Nephron progenitor cell (in vitro differentiated cells): ENCODE measurements at regions not wholly inside any gene's neighbourhood (a gene's known extent, or its start where the extent isn't known, plus 50 kb on each side); places are given as distances from the start of the nearest gene placed in this dataset.

ENCODE experiments used
- DNase-seq: peaks from one replicate; pipeline ENCODE4 v3.0.0; 2021
- H3K27ac Mint-ChIP-seq: 2 replicates; pipeline ENCODE4 v1.8.0; 2021; ENCODE audit warnings: mild to moderate bottlenecking, moderate library complexity, mixed read lengths
- H3K27me3 Mint-ChIP-seq: 2 replicates; pipeline ENCODE4 v1.8.0; 2021; ENCODE audit warnings: mild to moderate bottlenecking, low read depth, mixed read lengths; ENCODE audit not compliant: poor library complexity
- H3K36me3 Mint-ChIP-seq: 2 replicates; pipeline ENCODE4 v1.8.0; 2021; ENCODE audit warnings: low read depth, mixed read lengths
- H3K4me1 Mint-ChIP-seq: 2 replicates; pipeline ENCODE4 v1.8.0; 2021; ENCODE audit warnings: mixed read lengths
- H3K4me3 Mint-ChIP-seq: 2 replicates; pipeline ENCODE4 v1.8.0; 2021; ENCODE audit warnings: mild to moderate bottlenecking, moderate library complexity, mixed read lengths
- H3K9me3 Mint-ChIP-seq: 2 replicates; pipeline ENCODE4 v1.8.0; 2021; ENCODE audit warnings: mild to moderate bottlenecking, moderate library complexity, mixed read lengths
- CTCF ChIP-seq: fragments of 200-600 bp; sonication (generic); IDR thresholded peaks from 2 replicates; pipeline ENCODE4 v1.5.0; 2021; ENCODE audit warnings: antibody characterized with exemption

GRCh38 chr6:163886428-163886827, 471.9 kb downstream of the QKI start:
- TF ChIP-seq CTCF = no peak
- H3K4me3 Mint-ChIP-seq = no peak overlapping the region
- H3K4me1 Mint-ChIP-seq = no peaks in the 10 kb centered on the region
- peaks cover 25% of the 10 kb centered on the region for H3K9me3 Mint-ChIP-seq
- H3K36me3 Mint-ChIP-seq = peaks cover 14% of the 10 kb centered on the region
- peaks cover 4% of the 10 kb centered on the region for H3K27me3 Mint-ChIP-seq
- H3K27ac Mint-ChIP-seq = no peak overlapping the region
- no peak for DNase-seq

DNA sequence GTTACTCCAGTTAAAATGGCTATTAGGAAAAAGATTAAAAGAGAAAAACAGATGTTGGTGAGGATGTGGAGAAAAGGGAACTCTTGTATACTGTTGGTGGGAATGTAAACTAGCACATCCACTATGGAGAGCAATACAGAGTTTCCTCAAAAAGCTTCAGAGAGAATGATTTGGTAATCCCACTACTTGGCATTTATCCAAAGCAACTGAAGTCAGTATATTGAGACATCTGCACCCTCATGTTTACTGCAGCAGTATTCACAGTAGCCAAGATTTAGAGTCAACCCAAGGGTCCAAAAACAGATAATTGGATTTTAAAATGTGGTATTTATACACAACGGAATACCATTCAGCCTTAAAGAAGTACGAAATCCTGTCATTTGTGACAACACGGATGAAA, 469.5 kb downstream of the QKI start:
- no peak for DNase-seq
- no peak overlapping the region for H3K27ac Mint-ChIP-seq
- peaks cover 27% of the 10 kb centered on the region for H3K9me3 Mint-ChIP-seq

GRCh38 chr6:163878698-163879097, 464.2 kb downstream of the QKI start:
- peaks cover 4% of the 10 kb centered on the region for H3K9me3 Mint-ChIP-seq
- no peak for TF ChIP-seq CTCF
- no peak overlapping the region for H3K4me3 Mint-ChIP-seq
- no peak for DNase-seq
- peaks cover 4% of the 10 kb centered on the region for H3K27me3 Mint-ChIP-seq
- no peaks in the 10 kb centered on the region for H3K4me1 Mint-ChIP-seq
- no peaks in the 10 kb centered on the region for H3K36me3 Mint-ChIP-seq
- no peak overlapping the region for H3K27ac Mint-ChIP-seq

More for the DNA sequence above, 469.5 kb downstream of the QKI start:
- no peak for TF ChIP-seq CTCF
- Mint-ChIP-seq H3K4me1 (no peaks in the 10 kb centered on the region), H3K4me3 (no peak overlapping the region), H3K36me3 (peaks cover 14% of the 10 kb centered on the region), H3K27me3 (peaks cover 4% of the 10 kb centered on the region)

DNA sequence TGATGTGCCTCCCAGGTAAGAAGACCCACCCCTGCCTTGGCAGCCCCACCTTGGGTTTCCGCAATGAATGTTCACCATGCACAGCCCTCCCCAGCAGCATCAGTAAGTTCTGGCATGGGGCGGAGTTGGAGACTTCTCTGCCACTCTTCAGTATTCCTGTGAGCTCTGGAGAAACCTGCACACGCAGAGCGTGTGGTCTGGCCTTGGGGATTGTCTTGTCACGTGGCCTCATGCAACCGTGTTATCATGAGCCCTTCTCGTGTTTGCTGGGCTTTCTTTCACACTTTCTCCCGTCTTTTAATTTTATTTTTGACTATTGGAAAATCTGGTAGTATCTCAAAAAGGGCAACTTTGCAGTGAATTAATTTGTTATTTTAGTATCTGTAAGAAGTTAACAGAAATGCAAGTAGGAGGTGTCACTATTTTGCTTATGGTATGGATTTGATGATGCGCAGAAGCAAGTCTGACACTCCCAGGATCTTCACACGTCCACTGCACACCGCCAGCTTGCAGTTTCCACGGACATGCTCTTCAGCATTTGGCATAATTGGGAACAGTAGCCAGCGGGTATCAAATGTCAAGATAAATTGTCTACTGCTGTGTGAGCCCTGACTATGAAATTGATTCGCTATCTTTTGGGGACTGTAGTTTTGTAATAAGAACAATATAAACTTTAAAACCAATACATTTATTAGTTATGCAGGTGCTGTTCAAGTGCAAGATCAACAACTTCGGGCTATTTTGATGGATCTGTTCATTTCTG, 463.5 kb downstream of the QKI start:
- Mint-ChIP-seq H3K27ac (no peak overlapping the region), H3K4me3 (no peak overlapping the region), H3K4me1 (no peaks in the 10 kb centered on the region), H3K36me3 (no peaks in the 10 kb centered on the region), H3K9me3 (peaks cover 4% of the 10 kb centered on the region), H3K27me3 (peaks cover 4% of the 10 kb centered on the region)
- DNase-seq = no peak
- TF ChIP-seq CTCF = no peak

GRCh38 chr6:163876391-163876790, 461.9 kb downstream of the QKI start:
- H3K27ac Mint-ChIP-seq = no peak overlapping the region
- no peaks in the 10 kb centered on the region for H3K27me3 Mint-ChIP-seq
- no peaks in the 10 kb centered on the region for H3K36me3 Mint-ChIP-seq
- H3K4me3 Mint-ChIP-seq = no peak overlapping the region
- H3K9me3 Mint-ChIP-seq = peaks cover 4% of the 10 kb centered on the region
- TF ChIP-seq CTCF = no peak
- DNase-seq = no peak
- H3K4me1 Mint-ChIP-seq = no peaks in the 10 kb centered on the region

- no peak for DNase-seq
- H3K4me3 Mint-ChIP-seq = no peak overlapping the region
- H3K9me3 Mint-ChIP-seq = peaks cover 4% of the 10 kb centered on the region
- no peaks in the 10 kb centered on the region for H3K4me1 Mint-ChIP-seq
- H3K27me3 Mint-ChIP-seq = peaks cover 2% of the 10 kb centered on the region
- no peak for TF ChIP-seq CTCF
- H3K27ac Mint-ChIP-seq = no peak overlapping the region
- H3K36me3 Mint-ChIP-seq = no peaks in the 10 kb centered on the region
These were observed 460.3 kb downstream of the QKI start for GRCh38 chr6:163874784-163875183.
